ENCODE measurements at regions not wholly inside any gene's neighbourhood (a gene's known extent, or its start where the extent isn't known, plus 50 kb on each side); places are given as distances from the start of the nearest gene placed in this dataset.

DNA sequence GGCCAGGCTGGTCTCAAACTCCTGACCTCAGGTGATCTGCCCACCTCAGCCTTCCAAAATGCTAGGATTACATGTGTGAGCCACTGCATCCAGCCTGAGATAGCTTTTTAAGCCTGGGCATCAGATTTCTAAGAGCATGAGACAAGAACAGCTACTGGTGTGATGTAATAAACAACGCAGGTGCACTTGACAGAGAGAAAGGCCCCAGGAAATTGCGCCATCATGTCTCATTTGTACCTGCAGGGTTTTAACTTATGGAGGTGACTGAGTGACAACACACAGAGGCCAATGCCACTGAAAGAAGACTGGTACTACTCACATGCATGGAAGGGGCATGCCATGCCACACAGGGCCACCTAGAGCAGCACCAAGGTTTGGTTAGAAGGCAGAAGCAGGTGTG is 209.4 kb downstream of the SP3 start:
- no peaks in the 10 kb centered on the region for H3K36me3 ChIP-seq (replicated peaks; ENCODE audit: insufficient read depth, low read length)
- no peak overlapping the region for H2AFZ ChIP-seq (ENCODE audit: low read length)
- H3K27ac ChIP-seq (ENCODE audit: low read length): no peak overlapping the region
- no peak for DNase-seq
- TF ChIP-seq, protein P1, sequence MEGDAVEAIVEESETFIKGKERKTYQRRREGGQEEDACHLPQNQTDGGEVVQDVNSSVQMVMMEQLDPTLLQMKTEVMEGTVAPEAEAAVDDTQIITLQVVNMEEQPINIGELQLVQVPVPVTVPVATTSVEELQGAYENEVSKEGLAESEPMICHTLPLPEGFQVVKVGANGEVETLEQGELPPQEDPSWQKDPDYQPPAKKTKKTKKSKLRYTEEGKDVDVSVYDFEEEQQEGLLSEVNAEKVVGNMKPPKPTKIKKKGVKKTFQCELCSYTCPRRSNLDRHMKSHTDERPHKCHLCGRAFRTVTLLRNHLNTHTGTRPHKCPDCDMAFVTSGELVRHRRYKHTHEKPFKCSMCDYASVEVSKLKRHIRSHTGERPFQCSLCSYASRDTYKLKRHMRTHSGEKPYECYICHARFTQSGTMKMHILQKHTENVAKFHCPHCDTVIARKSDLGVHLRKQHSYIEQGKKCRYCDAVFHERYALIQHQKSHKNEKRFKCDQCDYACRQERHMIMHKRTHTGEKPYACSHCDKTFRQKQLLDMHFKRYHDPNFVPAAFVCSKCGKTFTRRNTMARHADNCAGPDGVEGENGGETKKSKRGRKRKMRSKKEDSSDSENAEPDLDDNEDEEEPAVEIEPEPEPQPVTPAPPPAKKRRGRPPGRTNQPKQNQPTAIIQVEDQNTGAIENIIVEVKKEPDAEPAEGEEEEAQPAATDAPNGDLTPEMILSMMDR (IDR thresholded peaks at IDR 0.05; ENCODE audit: low read length): no peak
- TF ChIP-seq EZH2phosphoT487 (IDR thresholded peaks at IDR 0.05; ENCODE audit: low read length) (no peak), EZH2 (optimal IDR thresholded peaks at IDR 0.05; ENCODE audit: low read depth, low read length) (no peak)
- H3K9ac ChIP-seq (ENCODE audit: low read length): no peak overlapping the region
- no peak overlapping the region for H3K4me2 ChIP-seq (ENCODE audit: low read depth, low read length)
- no peaks in the 10 kb centered on the region for H3K4me1 ChIP-seq (ENCODE audit: low read length)
- H3K27me3 ChIP-seq (replicated peaks; ENCODE audit: insufficient read depth, low read length): no peaks in the 10 kb centered on the region
- H3K9me3 ChIP-seq (replicated peaks; ENCODE audit: insufficient read depth, low read length): no peaks in the 10 kb centered on the region
- no peaks in the 10 kb centered on the region for H3F3A ChIP-seq (ENCODE audit: insufficient read depth, low read length)
- H3K4me3 ChIP-seq (ENCODE audit: low read length): no peak overlapping the region
- H3K79me2 ChIP-seq (ENCODE audit: low read length): no peaks in the 10 kb centered on the region
- H3K9me2 ChIP-seq (replicated peaks; ENCODE audit: insufficient read depth, low read length): no peaks in the 10 kb centered on the region
- H4K20me1 ChIP-seq (ENCODE audit: insufficient read depth, low read length): no peaks in the 10 kb centered on the region

DNA sequence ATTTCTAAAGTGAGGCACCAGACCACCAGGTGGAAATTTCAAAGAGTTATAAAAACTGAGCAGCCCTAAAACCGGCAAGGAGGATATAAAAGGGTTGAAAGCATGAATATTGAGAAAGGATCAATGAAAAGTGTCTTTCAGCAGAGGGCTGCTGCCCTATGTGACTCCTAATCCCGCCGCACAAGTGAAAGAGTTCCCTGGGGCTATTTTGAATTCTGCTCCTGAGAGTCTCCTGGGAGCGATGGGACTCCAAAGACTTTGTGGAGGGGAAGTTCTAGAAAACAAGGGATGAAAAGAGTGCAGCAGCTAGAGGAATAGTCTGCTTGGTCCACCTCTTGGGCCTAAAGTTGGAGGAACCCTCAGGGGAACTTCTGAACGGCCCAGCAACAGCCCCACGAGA is 205.2 kb downstream of the SP3 start:
- Histone ChIP-seq H2AFZ (ENCODE audit: low read length) (no peak overlapping the region), H3K27me3 (replicated peaks; ENCODE audit: insufficient read depth, low read length) (no peaks in the 10 kb centered on the region), H3K9ac (ENCODE audit: low read length) (no peak overlapping the region), H3K36me3 (replicated peaks; ENCODE audit: insufficient read depth, low read length) (no peaks in the 10 kb centered on the region), H3F3A (ENCODE audit: insufficient read depth, low read length) (no peaks in the 10 kb centered on the region), H3K27ac (ENCODE audit: low read length) (no peak overlapping the region), H3K79me2 (ENCODE audit: low read length) (no peaks in the 10 kb centered on the region), H4K20me1 (ENCODE audit: insufficient read depth, low read length) (no peaks in the 10 kb centered on the region), H3K4me1 (ENCODE audit: low read length) (no peaks in the 10 kb centered on the region), H3K9me3 (replicated peaks; ENCODE audit: insufficient read depth, low read length) (no peaks in the 10 kb centered on the region), H3K4me2 (ENCODE audit: low read depth, low read length) (no peak overlapping the region), H3K4me3 (ENCODE audit: low read length) (no peak overlapping the region), H3K9me2 (replicated peaks; ENCODE audit: insufficient read depth, low read length) (no peaks in the 10 kb centered on the region)
- TF ChIP-seq EZH2 (optimal IDR thresholded peaks at IDR 0.05; ENCODE audit: low read depth, low read length): no peak
- no peak for TF ChIP-seq EZH2phosphoT487 (IDR thresholded peaks at IDR 0.05; ENCODE audit: low read length)
- TF ChIP-seq, protein P1 (IDR thresholded peaks at IDR 0.05; ENCODE audit: low read length): no peak
- no peak for DNase-seq

DNA sequence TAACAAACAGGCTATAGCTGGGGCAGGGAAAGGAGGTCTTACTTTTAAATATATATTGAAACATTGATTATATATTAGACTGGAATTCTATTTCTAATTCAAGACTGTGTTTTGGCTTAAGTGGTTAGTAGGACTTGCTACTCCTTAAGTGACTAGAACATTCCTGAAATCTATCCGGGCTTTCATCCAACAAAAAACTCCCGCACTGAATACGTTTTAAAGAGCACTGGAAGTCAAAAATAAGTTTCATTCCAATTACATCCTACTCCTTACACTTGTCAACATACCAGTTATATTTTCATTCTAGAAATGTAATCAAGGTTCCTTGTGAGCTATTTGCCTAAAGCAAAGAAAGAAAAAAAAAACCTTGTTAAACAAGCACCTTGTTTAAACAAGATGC is 204.6 kb downstream of the SP3 start:
- Histone ChIP-seq H3K36me3 (replicated peaks; ENCODE audit: insufficient read depth, low read length) (no peaks in the 10 kb centered on the region), H2AFZ (ENCODE audit: low read length) (no peak overlapping the region), H3K4me3 (ENCODE audit: low read length) (no peak overlapping the region), H3K4me2 (ENCODE audit: low read depth, low read length) (no peak overlapping the region), H3K27me3 (replicated peaks; ENCODE audit: insufficient read depth, low read length) (no peaks in the 10 kb centered on the region), H3F3A (ENCODE audit: insufficient read depth, low read length) (no peaks in the 10 kb centered on the region), H3K9me3 (replicated peaks; ENCODE audit: insufficient read depth, low read length) (no peaks in the 10 kb centered on the region), H3K79me2 (ENCODE audit: low read length) (no peaks in the 10 kb centered on the region), H3K9me2 (replicated peaks; ENCODE audit: insufficient read depth, low read length) (no peaks in the 10 kb centered on the region), H3K4me1 (ENCODE audit: low read length) (no peaks in the 10 kb centered on the region), H4K20me1 (ENCODE audit: insufficient read depth, low read length) (no peaks in the 10 kb centered on the region), H3K9ac (ENCODE audit: low read length) (no peak overlapping the region), H3K27ac (ENCODE audit: low read length) (no peak overlapping the region)
- TF ChIP-seq EZH2phosphoT487 (IDR thresholded peaks at IDR 0.05; ENCODE audit: low read length): no peak
- TF ChIP-seq, protein P1 (IDR thresholded peaks at IDR 0.05; ENCODE audit: low read length): no peak
- no peak for TF ChIP-seq EZH2 (optimal IDR thresholded peaks at IDR 0.05; ENCODE audit: low read depth, low read length)
- DNase-seq: no peak
